ENCODE measurements at regions not wholly inside any gene's neighbourhood (a gene's known extent, or its start where the extent isn't known, plus 50 kb on each side); places are given as distances from the start of the nearest gene placed in this dataset.
A peak's percentile ranks its signal among the peaks of the same experiment; 100 is the strongest.

DNA sequence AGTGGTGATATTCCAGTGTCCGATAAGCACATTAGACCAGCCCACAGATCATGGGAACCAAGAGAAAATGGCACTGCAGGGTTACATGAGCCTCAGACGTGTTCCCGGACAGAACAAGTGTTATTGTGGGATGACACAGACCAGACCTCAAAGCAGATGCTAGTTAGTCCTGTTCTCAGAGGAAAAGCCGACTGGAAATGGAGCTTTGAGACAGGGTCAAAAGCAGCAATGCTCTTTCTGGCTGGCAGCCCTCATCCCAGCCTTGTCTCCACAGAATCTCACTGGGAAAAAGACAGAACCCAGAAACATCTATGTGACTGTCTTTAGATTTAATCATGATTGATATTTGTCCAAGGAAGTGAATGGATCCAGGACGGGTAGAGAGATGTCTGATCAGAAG, 506.8 kb downstream of the INSC start:
- DNase-seq (ENCODE audit: low read depth): no peak

GRCh38 chr11:15622231-15622890, 507.6 kb downstream of the INSC start:
- DNase-seq (ENCODE audit: low read depth): no peak

GRCh38 chr11:15624701-15625100, 510.0 kb downstream of the INSC start:
- no peak for DNase-seq (ENCODE audit: low read depth)

DNA sequence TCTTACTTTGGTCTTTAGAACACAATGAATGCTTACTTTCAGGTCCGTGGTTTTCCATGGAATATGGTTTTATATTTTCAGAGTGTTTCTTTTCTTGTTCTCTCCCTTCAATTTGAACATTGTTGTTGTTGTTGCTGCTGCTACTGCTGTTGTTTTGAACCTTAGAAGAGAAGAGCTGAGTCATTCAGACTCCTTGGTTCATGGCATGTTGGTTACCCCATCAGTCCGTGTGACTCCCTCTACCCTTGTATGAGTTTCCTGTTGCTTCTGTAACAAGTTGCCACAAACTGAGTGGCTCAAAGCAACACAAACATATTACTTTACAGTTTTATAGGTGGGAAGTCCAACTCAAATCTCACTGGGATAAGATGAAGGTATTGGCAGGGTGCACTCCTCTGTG, 511.0 kb downstream of the INSC start:
- no peak for DNase-seq (ENCODE audit: low read depth)

DNA sequence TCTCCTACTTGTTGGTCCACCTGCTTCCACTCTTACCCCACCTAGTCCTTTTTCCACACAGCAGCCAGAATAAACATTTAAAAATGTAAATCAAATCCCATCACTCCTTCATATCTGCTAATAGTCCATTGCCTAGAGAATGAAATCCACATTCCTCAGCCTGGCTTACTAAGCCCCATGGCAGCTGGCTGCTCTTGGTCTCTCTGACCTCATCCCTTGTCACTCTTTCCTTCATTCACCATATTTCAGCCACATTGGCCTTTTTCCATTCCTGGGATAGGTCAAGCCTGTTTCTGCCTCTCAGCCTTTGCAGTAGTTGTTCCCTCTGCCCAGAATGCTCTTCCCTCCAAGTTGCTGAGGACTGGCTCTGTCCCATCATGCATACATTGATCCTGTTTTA, 512.8 kb downstream of the INSC start:
- no peak for DNase-seq (ENCODE audit: low read depth)

GRCh38 chr11:15629690-15630321, 515.1 kb downstream of the INSC start:
- DNase-seq (ENCODE audit: low read depth): no peak

DNA sequence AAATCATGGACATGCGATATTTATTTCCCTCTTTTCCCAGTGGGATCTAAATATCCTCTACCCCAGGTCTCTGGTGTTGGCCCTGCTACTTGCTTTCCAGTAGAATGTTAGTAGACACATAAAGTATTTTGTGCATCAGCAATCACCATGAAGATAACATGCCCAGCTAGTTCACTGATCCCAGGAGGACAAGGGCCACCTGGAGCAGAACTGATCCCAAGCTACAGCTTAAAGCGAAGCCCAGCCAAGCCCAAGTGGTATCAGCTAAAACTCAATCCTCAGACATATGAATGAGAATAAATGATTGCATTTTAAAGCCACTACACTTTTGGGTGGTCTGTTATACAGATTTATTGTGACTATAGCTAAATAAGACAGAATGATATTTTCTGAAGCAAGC, 516.2 kb downstream of the INSC start:
- DNase-seq (ENCODE audit: low read depth): no peak

DNA sequence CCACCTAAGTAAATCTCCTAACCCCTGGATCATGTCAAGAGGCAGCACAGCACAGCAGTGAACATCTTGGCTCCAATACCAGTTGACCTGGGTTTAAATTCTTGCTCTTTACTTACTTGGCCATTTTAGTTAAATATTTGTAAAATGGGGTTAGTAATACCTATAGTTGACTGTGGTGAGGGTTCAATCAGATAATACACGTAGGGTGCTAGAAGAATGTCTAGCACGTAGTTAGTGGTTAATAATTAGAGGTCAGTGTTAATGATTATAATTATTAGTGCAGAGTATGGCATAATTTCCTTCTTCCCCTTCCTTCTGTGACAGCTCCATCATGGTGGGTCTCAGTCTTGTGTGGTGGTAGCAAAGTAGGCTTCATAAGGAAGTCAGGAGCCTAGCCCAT, 520.8 kb downstream of the INSC start:
- DNase-seq (ENCODE audit: low read depth): no peak

GRCh38 chr11:15636521-15637089, 521.9 kb downstream of the INSC start:
- DNase-seq (ENCODE audit: low read depth): no peak

- no peak for DNase-seq (ENCODE audit: low read depth)
Measured at GRCh38 chr11:15638386-15638787, 523.7 kb downstream of the INSC start.

DNA sequence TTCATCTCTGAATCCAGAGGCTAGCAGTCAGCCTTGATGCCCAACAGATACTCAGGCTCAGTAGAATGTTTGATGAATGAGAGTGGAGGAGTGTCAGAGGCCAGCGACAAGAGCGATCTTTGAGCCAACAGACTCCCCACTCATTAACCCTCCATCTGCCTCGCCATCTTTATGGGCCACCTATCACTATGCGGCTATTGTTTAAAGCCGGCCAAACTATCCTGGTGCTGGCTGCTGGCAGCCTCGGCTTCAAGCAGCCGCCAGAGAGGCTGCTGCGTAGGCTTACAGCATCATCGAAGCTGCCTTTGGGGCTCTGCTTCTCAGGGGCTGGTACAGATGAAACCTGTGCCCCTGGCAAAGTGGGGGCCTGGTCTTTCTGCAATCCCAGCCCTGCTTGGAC, 525.6 kb downstream of the INSC start:
- no peak for DNase-seq (ENCODE audit: low read depth)

- no peak for DNase-seq (ENCODE audit: low read depth)
Measured at GRCh38 chr11:15641271-15642045, 526.7 kb downstream of the INSC start.

DNA sequence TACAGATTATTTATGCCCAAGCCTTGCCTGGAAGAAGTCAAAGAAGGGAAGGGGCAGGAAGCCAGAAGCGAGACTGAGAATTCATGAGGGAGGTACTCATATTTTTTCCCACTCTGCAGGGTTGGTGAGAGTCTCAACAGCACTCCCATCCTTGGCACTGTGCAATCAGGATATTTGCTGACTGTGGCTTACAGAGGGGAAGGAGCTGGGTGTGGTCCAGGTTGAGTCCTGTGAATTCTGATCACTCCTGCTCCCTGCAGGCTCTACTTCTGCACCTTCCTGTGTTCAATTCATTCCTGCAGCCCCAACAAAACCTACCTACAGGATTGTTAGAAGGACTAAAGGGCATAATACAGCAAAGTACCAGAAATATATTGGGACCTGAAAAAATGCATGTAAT, 530.5 kb downstream of the INSC start:
- no peak for DNase-seq (ENCODE audit: low read depth)

DNA sequence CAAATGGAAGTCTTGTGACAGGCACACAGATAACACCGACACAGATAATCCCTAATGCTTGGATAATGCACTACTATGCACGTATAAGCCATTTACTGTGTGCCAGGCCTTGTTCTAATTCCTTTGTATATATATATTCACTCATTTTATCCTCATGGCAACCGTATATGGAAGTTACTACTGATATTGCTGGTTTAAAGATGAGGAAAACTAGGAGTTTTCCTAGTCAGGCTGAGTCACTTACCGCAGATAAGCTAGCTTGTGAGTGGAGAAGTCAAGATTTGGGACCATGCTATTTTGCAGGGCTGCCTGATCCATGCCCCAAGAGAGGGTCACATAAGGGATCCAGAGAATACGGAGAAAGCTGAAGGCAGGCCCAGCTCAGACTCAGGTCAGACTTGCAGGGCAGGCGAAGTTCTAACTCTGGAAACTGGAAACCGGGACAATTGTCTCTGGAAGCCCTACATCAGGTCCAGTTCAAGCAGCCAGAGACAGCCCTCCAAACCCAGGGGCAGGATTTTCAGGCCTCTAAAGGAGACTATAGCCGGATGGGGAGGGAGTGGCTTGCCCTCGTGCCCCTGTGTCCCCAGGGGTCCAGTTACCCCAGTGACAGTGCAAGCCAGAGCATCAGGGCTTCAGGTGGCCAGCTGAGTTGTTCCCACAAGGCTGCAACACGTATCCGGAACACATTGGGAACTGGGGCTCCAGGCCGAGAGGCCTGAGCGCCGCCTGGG, 534.8 kb downstream of the INSC start:
- no peak for DNase-seq (ENCODE audit: low read depth)

- peak; percentile 17 for DNase-seq (ENCODE audit: low read depth)
Measured at GRCh38 chr11:15650105-15650938, 535.6 kb downstream of the INSC start.

DNA sequence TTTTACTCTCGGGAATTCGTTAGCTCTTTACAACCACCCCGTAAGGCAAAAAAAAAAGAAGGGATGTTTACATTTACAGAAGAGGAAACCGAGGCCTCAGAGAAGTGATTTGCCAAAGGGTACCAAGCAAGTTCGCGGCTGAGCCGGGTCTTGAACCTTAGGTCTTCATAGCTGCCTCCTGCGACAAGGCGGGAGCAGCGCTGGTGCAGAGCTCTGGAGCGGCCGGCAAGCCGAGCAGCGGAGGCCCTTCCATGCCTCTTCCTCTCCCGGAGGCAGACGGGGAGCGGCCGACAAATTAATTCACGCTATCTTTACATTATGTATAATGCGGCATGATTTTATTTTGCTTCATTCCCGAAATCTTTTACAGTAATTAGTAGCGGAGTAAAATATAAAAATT, 536.3 kb downstream of the INSC start:
- no peak for DNase-seq (ENCODE audit: low read depth)

- DNase-seq (ENCODE audit: low read depth): no peak
Measured at GRCh38 chr11:15651816-15652215, 537.1 kb downstream of the INSC start.

- no peak for DNase-seq (ENCODE audit: low read depth)
Measured at GRCh38 chr11:15653191-15653710, 538.5 kb downstream of the INSC start.

DNA sequence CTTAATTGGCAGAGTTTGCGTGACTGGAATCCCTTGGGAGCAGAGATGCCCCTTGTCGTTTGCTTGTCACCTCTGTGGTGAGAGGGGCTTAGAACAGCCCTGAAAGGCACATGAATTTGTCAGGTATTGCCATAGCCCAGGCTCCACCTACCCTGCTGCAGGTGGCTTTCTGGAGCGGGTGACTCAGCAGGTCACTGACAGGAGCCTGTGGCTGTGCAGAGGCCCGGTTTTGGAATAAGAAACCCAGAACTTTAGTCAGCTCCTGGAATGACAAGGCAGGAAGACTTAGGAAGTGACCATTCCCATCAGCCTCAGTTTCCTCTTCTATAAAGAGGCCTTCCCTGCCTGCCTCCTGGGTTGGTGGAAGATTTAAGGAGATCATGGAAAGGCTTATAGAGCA, 539.7 kb downstream of the INSC start:
- DNase-seq (ENCODE audit: low read depth): no peak

- DNase-seq (ENCODE audit: low read depth): no peak
Measured at GRCh38 chr11:15655552-15655951, 540.8 kb downstream of the INSC start.

DNA sequence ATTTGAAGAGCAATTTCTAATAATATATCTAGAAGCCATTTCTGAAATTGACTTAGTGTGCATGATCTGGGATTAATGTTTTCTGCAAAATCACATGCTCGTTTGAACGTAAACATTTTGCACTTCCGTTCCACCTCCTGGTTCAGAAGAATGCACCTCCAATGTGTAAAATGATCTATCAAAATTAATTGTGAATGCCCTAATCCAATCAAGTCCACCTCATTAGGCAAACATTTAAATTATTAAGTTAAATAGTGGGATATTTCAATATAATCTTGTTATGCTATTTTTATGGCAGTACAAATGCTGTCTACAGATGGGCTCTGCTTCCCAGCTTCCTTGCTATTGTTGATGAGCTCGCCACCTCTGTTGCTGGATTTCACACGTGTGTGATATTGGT, 542.5 kb downstream of the INSC start:
- DNase-seq (ENCODE audit: low read depth): no peak
